Nephron progenitor cell (in vitro differentiated cells): ENCODE measurements at regions not wholly inside any gene's neighbourhood (a gene's known extent, or its start where the extent isn't known, plus 50 kb on each side); places are given as distances from the start of the nearest gene placed in this dataset.

ENCODE experiments used
- DNase-seq: peaks from one replicate; pipeline ENCODE4 v3.0.0; 2021
- H3K27ac Mint-ChIP-seq: 2 replicates; pipeline ENCODE4 v1.8.0; 2021; ENCODE audit warnings: mild to moderate bottlenecking, moderate library complexity, mixed read lengths
- H3K27me3 Mint-ChIP-seq: 2 replicates; pipeline ENCODE4 v1.8.0; 2021; ENCODE audit warnings: mild to moderate bottlenecking, low read depth, mixed read lengths; ENCODE audit not compliant: poor library complexity
- H3K36me3 Mint-ChIP-seq: 2 replicates; pipeline ENCODE4 v1.8.0; 2021; ENCODE audit warnings: low read depth, mixed read lengths
- H3K4me1 Mint-ChIP-seq: 2 replicates; pipeline ENCODE4 v1.8.0; 2021; ENCODE audit warnings: mixed read lengths
- H3K4me3 Mint-ChIP-seq: 2 replicates; pipeline ENCODE4 v1.8.0; 2021; ENCODE audit warnings: mild to moderate bottlenecking, moderate library complexity, mixed read lengths
- H3K9me3 Mint-ChIP-seq: 2 replicates; pipeline ENCODE4 v1.8.0; 2021; ENCODE audit warnings: mild to moderate bottlenecking, moderate library complexity, mixed read lengths
- TF ChIP-seq, protein P1 (sequence below): fragments of 200-600 bp; sonication (generic); IDR thresholded peaks from 2 replicates; pipeline ENCODE4 v1.5.0; 2021; ENCODE audit warnings: antibody characterized with exemption

DNA sequence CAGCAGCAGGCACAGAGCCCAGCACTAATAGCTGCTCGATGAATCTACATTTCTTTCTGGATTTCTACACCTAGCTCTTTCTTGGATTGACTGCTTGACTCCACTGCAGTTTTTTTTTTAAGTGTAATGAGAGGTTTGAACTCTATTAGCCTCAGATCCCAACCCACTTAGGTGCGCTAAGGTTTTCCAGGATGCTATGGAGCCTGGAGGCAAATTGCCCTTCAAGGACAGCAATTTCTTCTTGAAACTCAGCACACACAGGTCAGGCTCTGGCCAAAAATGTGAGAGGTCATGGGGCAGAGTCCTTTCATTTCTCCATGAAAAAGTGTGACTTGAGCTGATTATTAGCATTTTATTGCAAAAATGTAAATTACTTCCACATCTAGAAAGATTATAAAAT is 52.3 kb upstream of the TIAM2 start:
- peaks cover 35% of the 10 kb centered on the region for H3K36me3 Mint-ChIP-seq
- DNase-seq = no peak
- H3K4me3 Mint-ChIP-seq = no peak overlapping the region
- H3K9me3 Mint-ChIP-seq = no peaks in the 10 kb centered on the region
- H3K27ac Mint-ChIP-seq = no peak overlapping the region
- TF ChIP-seq, protein P1, sequence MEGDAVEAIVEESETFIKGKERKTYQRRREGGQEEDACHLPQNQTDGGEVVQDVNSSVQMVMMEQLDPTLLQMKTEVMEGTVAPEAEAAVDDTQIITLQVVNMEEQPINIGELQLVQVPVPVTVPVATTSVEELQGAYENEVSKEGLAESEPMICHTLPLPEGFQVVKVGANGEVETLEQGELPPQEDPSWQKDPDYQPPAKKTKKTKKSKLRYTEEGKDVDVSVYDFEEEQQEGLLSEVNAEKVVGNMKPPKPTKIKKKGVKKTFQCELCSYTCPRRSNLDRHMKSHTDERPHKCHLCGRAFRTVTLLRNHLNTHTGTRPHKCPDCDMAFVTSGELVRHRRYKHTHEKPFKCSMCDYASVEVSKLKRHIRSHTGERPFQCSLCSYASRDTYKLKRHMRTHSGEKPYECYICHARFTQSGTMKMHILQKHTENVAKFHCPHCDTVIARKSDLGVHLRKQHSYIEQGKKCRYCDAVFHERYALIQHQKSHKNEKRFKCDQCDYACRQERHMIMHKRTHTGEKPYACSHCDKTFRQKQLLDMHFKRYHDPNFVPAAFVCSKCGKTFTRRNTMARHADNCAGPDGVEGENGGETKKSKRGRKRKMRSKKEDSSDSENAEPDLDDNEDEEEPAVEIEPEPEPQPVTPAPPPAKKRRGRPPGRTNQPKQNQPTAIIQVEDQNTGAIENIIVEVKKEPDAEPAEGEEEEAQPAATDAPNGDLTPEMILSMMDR = no peak
- peaks cover 4% of the 10 kb centered on the region for H3K27me3 Mint-ChIP-seq
- H3K4me1 Mint-ChIP-seq = peaks cover 5% of the 10 kb centered on the region

DNA sequence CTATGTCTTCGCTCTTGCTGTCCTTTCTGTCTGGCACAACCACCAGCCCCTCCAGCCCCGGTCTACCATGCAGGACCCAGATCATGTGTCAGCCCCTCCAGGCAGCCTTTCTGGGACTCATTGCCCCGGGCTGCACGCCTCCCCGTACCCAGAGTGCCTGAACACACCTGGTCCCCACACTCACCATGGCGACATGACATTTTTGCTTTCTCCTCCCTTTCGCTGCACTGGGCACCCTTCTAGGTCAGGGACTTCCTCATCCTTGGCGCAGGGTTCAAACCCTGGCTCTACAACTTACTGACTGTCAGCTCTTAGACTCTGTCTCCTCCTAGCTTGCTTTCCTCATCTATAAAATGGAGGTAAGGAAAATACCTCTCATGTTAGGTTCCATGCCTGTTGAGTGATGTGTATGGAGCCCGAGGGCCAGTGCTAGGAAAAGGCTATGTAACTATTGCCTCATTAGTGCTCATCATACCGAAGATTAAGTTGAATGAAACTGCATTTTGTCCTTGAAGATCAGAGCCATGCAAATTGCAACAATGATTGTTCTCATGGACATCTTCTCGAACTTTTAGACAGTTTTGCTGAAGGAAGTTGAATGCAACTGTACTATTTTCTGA is 49.7 kb upstream of the TIAM2 start:
- no peak for DNase-seq
- Mint-ChIP-seq H3K4me1 (no peaks in the 10 kb centered on the region), H3K4me3 (no peak overlapping the region), H3K27me3 (peaks cover 4% of the 10 kb centered on the region), H3K9me3 (peaks cover 7% of the 10 kb centered on the region), H3K36me3 (peaks cover 58% of the 10 kb centered on the region), H3K27ac (no peak overlapping the region)
- TF ChIP-seq, protein P1 = no peak
